A673 (cell line): ENCODE measurements at regions not wholly inside any gene's neighbourhood (a gene's known extent, or its start where the extent isn't known, plus 50 kb on each side); places are given as distances from the start of the nearest gene placed in this dataset.
A peak's percentile ranks its signal among the peaks of the same experiment; 100 is the strongest.

ENCODE experiments used
- BruUV-seq: library from RNA; stranded (reverse); fragments of 400-500 nt; replicated peaks from 2 replicates; lab custom pipeline; 2021; lab: Mats Ljungman, UMichigan
- CTCF ChIA-PET: fragments of 300-600 bp; sonication (Branson Sonifier 250); formaldehyde crosslinking; loops from one replicate; lab custom pipeline; 2022; ENCODE audit warnings: antibody characterized with exemption; lab: Charles Lee
- POLR2A ChIA-PET: fragments of 300-600 bp; sonication (Branson Sonifier 250); formaldehyde crosslinking; loops from one replicate; lab custom pipeline; 2022; ENCODE audit warnings: antibody characterized with exemption; ENCODE audit not compliant: low non-redundant PET; lab: Charles Lee
- DNase-seq: peaks from one replicate; pipeline ENCODE4 v3.0.0-alpha.2; 2015; ENCODE audit warnings: low spot score
- H3K27ac ChIP-seq: fragments of 200-600 bp; sonication (generic); 2 replicates; pipeline ENCODE4 v1.5.1; 2016; ENCODE audit warnings: mixed run types, low read depth, mild to moderate bottlenecking, mixed read lengths, antibody characterized with exemption, low read length; ENCODE audit not compliant: poor library complexity, severe bottlenecking
- H3K27me3 ChIP-seq: fragments of 200-600 bp; sonication (generic); replicated peaks from 2 replicates; pipeline ENCODE4 v1.6.1; 2017; ENCODE audit warnings: mixed run types, low read depth, mild to moderate bottlenecking, mixed read lengths, antibody characterized with exemption, low read length; ENCODE audit not compliant: insufficient read depth, poor library complexity
- H3K36me3 ChIP-seq: fragments of 200-600 bp; sonication (generic); 2 replicates; pipeline ENCODE4 v1.6.1; 2016; ENCODE audit warnings: mixed run types, mild to moderate bottlenecking, mixed read lengths, antibody characterized with exemption, low read length; ENCODE audit not compliant: insufficient read depth, poor library complexity, severe bottlenecking
- H3K4me1 ChIP-seq: fragments of 200-600 bp; sonication (generic); 2 replicates; pipeline ENCODE4 v1.6.1; 2017; ENCODE audit warnings: mixed run types, mild to moderate bottlenecking, mixed read lengths, antibody characterized with exemption, low read length; ENCODE audit not compliant: insufficient read depth, poor library complexity, severe bottlenecking
- H3K4me3 ChIP-seq: fragments of 200-600 bp; sonication (generic); 2 replicates; pipeline ENCODE4 v1.5.1; 2016; ENCODE audit warnings: low read depth, mixed run types, mild to moderate bottlenecking, mixed read lengths, low read length; ENCODE audit not compliant: poor library complexity, severe bottlenecking
- H3K9me3 ChIP-seq: fragments of 200-600 bp; sonication (generic); 2 replicates; pipeline ENCODE4 v1.6.1; 2016; ENCODE audit warnings: mixed run types, low read depth, mild to moderate bottlenecking, mixed read lengths, antibody characterized with exemption, low read length; ENCODE audit not compliant: poor library complexity, severe bottlenecking
- EZH2 ChIP-seq: fragments of 200-600 bp; sonication (generic); IDR thresholded peaks from 2 replicates; pipeline ENCODE4 v1.6.1; 2017; ENCODE audit warnings: borderline replicate concordance, low read depth, mild to moderate bottlenecking, mixed read lengths, antibody characterized with exemption, low read length; ENCODE audit not compliant: poor library complexity, severe bottlenecking
- intact Hi-C: fragments of 100-400 bp; cut with micrococcal nuclease; formaldehyde crosslinking; loops from one replicate; pipeline ENCODE4 v1.10.0; 2022; ENCODE audit not compliant: unreplicated experiment
- TF ChIP-seq, protein P1 (sequence below): fragments of 300-800, 200-600 bp; sonication (generic); conservative IDR thresholded peaks from 2 replicates; pipeline ENCODE4 v1.5.1; 2017; ENCODE audit warnings: low read depth, mild to moderate bottlenecking, antibody characterized with exemption, low read length, moderate library complexity, mixed read lengths

DNA sequence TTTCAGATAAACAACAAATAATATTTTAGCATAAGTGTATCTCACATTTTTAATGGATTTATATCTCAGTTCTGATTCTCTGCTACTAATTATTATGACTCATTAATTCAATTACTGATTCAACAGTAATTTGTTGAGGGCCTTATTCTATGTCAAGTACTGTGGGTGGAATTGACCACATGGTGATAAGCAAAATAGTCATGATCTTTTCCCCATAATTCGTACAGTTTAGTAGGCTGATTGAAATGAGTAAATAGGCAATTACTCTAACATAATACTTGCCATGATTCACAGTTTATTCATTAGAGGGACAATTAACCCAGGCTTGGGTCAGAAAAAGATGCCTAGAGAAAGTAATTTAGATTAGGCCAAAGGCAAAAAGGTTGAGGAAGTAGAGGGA is 60.9 kb upstream of the SLC4A7 start:
- no peak overlapping the region for H3K27ac ChIP-seq
- no peak overlapping the region for H3K4me3 ChIP-seq
- BruUV-seq: no TSS peak
- H3K4me1 ChIP-seq: peaks cover 10% of the 10 kb centered on the region
- no peaks in the 10 kb centered on the region for H3K36me3 ChIP-seq
- ChIA-PET POLR2A (no interaction called here), CTCF (no interaction called here)
- no peak for DNase-seq
- TF ChIP-seq, protein P1, sequence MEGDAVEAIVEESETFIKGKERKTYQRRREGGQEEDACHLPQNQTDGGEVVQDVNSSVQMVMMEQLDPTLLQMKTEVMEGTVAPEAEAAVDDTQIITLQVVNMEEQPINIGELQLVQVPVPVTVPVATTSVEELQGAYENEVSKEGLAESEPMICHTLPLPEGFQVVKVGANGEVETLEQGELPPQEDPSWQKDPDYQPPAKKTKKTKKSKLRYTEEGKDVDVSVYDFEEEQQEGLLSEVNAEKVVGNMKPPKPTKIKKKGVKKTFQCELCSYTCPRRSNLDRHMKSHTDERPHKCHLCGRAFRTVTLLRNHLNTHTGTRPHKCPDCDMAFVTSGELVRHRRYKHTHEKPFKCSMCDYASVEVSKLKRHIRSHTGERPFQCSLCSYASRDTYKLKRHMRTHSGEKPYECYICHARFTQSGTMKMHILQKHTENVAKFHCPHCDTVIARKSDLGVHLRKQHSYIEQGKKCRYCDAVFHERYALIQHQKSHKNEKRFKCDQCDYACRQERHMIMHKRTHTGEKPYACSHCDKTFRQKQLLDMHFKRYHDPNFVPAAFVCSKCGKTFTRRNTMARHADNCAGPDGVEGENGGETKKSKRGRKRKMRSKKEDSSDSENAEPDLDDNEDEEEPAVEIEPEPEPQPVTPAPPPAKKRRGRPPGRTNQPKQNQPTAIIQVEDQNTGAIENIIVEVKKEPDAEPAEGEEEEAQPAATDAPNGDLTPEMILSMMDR: no peak
- no peak for TF ChIP-seq EZH2
- H3K27me3 ChIP-seq: peaks cover 3% of the 10 kb centered on the region
- intact Hi-C loops: loop anchor here (2.0 kb wide), 1 partner anchor 46 kb away; no protein-coding TSS in a partner anchor
- no peaks in the 10 kb centered on the region for H3K9me3 ChIP-seq

DNA sequence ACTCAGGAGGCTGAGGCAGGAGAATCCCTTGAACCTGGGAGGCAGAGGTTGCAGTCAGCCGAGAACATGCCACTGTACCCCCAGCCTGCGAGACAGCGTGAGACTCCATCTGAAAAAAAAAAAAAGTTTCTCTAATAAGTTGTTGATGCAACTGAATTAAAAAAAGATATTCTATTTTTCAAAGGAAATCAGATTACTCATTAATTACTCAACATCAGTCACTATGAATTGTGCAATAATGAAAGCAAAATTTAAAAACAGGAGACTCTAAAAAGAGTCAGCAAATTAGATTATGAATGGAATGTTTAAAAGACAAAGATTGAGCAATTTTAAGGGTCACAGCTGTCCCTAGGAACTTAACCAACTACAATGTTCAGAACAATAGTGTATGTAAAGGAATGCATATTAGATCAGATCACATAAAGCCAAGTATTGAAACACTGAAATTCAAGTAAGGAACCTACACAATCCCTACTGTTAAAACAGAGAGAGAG is 60.2 kb upstream of the SLC4A7 start:
- no TSS peak for BruUV-seq
- intact Hi-C loops: loop anchor here (2.0 kb wide), 1 partner anchor 46 kb away; no protein-coding TSS in a partner anchor
- DNase-seq: peak; percentile 65
- Histone ChIP-seq H3K27me3 (peaks cover 3% of the 10 kb centered on the region), H3K4me3 (no peak overlapping the region), H3K27ac (no peak overlapping the region), H3K9me3 (no peaks in the 10 kb centered on the region), H3K36me3 (no peaks in the 10 kb centered on the region), H3K4me1 (peaks cover 10% of the 10 kb centered on the region)
- POLR2A ChIA-PET: no interaction called here
- CTCF ChIA-PET: no interaction called here
- TF ChIP-seq EZH2: no peak
- TF ChIP-seq, protein P1: no peak

DNA sequence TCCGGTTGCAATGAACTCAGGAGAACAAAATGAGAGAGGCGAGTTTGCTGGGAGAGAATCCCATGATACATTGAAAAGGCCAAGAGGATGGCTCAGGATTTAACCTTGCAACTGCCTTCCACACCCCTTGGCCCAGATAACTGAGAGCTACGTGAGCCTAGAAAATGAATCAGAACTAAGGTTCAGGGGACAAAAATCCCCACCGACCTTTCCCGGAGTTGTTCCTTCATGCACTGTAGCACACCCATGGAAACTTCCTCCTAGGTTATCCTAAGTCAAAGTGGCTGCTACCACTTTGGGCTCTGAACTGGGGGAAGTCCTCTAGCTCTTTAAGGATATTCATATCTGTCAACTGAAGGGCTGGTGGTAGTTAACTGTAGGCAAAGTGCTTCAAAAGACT is 58.3 kb upstream of the SLC4A7 start:
- BruUV-seq: no TSS peak
- intact Hi-C loops: no loop called here
- Histone ChIP-seq H3K27ac (no peak overlapping the region), H3K36me3 (no peaks in the 10 kb centered on the region), H3K4me3 (no peak overlapping the region), H3K9me3 (no peaks in the 10 kb centered on the region), H3K27me3 (peaks cover 3% of the 10 kb centered on the region), H3K4me1 (peaks cover 10% of the 10 kb centered on the region)
- no peak for DNase-seq
- ChIA-PET POLR2A (no interaction called here), CTCF (no interaction called here)
- TF ChIP-seq EZH2: no peak
- TF ChIP-seq, protein P1: no peak
